ENCODE measurements at regions not wholly inside any gene's neighbourhood (a gene's known extent, or its start where the extent isn't known, plus 50 kb on each side); places are given as distances from the start of the nearest gene placed in this dataset.

DNA sequence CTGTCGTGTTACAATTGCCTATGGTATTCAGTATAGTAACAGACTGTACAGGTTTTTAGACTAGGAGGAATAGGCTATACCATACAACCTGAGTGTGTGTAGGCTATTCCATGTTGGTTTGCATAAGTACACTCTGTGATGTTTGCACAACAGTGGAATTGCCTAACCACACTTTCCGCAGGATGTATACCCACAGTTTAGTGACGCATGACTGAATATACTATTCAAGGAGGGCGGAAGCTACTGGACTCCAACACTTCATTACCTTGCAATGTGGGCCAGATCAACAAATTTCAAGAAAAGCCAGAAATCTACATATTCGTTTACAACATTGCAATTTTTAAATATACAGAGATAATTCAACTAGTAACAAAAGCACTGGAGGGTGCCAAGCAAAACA, 317.2 kb downstream of the PDGFC start:
- H3K27ac ChIP-seq (ENCODE audit: low read depth, low read length): no peak overlapping the region
- no peak overlapping the region for H3K4me3 ChIP-seq (ENCODE audit: low read depth, low read length)
- H3K9me3 ChIP-seq (ENCODE audit: control insufficient read depth, insufficient read depth, low read length): no peaks in the 10 kb centered on the region
- no peaks in the 10 kb centered on the region for H3K4me1 ChIP-seq (ENCODE audit: control insufficient read depth, insufficient read depth, low read length)
- H3K36me3 ChIP-seq (ENCODE audit: control insufficient read depth, insufficient read depth, low read length): no peaks in the 10 kb centered on the region
- H3K27me3 ChIP-seq (ENCODE audit: control insufficient read depth, insufficient read depth, low read length): no peaks in the 10 kb centered on the region
- H3K9ac ChIP-seq (ENCODE audit: low read depth, low read length): no peak overlapping the region

DNA sequence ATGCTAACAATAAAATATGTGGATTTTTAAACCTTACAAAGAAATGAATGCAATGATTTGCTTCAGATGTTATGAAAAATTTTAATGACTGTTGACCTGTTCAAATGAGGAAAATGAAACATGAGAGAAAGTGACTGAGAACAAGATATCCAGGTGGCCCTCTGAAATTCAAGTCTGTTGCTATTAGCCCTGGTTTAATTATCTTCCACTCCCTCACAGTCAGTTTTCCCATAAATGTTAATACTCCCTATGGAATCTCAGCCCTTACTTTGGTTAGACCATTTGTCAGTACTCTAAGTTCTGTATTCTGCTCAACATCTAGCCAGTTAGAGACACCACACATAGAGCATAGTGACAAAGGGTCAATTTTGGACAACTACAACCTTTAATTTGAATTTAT, 327.8 kb downstream of the PDGFC start:
- H3K9me3 ChIP-seq (ENCODE audit: control insufficient read depth, insufficient read depth, low read length): no peaks in the 10 kb centered on the region
- no peak overlapping the region for H3K4me3 ChIP-seq (ENCODE audit: low read depth, low read length)
- H3K9ac ChIP-seq (ENCODE audit: low read depth, low read length): no peak overlapping the region

DNA sequence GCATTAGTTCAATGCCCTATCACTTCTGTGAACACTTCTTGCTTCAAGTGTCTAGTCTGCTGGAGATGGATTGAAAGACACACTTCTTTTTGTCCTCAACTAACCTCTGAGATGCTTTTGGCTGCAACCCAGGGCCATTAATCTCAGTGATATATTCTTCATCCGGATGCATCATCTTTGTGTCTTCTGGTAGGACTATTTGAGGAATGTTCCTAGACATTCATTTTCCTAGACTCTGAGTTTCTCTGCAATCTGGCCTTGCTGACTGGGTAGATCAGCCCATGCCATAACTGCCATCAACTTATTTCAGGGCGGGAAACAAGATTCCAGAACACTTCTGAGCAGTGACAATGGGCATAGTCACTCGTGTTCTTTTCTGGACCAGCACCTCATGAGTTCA, 329.4 kb downstream of the PDGFC start:
- no peak overlapping the region for H3K27ac ChIP-seq (ENCODE audit: low read depth, low read length)

More for the DNA sequence above, 327.8 kb downstream of the PDGFC start:
- H3K36me3 ChIP-seq (ENCODE audit: control insufficient read depth, insufficient read depth, low read length): no peaks in the 10 kb centered on the region
- no peak overlapping the region for H3K27ac ChIP-seq (ENCODE audit: low read depth, low read length)
- no peaks in the 10 kb centered on the region; the same call in 1 of the 2 replicates for H3K4me1 ChIP-seq (ENCODE audit: control insufficient read depth, insufficient read depth, low read length)
- no peaks in the 10 kb centered on the region for H3K27me3 ChIP-seq (ENCODE audit: control insufficient read depth, insufficient read depth, low read length)

DNA sequence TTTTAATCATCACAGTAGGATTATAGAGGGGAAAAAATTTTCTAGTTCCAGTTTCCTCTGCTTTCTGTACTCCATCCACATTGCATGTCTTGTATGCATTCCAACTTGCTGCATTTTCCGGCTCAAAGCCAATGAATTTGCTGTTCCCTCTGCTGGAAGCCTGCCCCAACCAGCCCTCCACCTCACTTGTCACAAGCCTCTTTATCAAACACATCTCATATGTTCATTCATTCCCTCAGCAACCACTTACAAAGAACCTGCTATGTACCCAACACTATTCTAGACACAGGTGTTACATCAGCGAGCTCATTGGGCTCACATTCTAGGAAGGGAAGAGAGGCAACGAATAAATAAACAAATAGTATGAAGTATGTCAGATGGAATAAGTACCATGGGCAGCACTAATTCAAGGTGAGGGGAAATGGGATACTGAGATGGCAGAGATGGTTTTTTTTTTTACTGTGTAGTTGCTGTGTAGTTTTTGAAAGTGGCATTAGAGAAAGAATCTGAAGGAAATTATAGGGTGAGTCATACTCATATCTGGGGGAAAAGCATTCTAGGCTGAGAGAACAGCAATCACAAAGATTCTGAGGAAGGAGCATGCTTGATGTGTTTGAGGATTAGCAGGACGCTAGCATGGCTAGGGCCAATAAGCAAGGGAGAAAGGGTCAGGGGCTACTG, 332.5 kb downstream of the PDGFC start:
- Histone ChIP-seq H3K4me3 (ENCODE audit: low read depth, low read length) (no peak overlapping the region), H3K36me3 (ENCODE audit: control insufficient read depth, insufficient read depth, low read length) (no peaks in the 10 kb centered on the region), H3K9ac (ENCODE audit: low read depth, low read length) (no peak overlapping the region), H3K9me3 (ENCODE audit: control insufficient read depth, insufficient read depth, low read length) (no peaks in the 10 kb centered on the region), H3K4me1 (ENCODE audit: control insufficient read depth, insufficient read depth, low read length) (peaks cover 7% of the 10 kb centered on the region; the same call in 1 of the 2 replicates), H3K27me3 (ENCODE audit: control insufficient read depth, insufficient read depth, low read length) (no peaks in the 10 kb centered on the region), H3K27ac (ENCODE audit: low read depth, low read length) (no peak overlapping the region)

More for the DNA sequence above, 329.4 kb downstream of the PDGFC start:
- Histone ChIP-seq H3K4me1 (ENCODE audit: control insufficient read depth, insufficient read depth, low read length) (no peaks in the 10 kb centered on the region; the same call in 1 of the 2 replicates), H3K36me3 (ENCODE audit: control insufficient read depth, insufficient read depth, low read length) (no peaks in the 10 kb centered on the region), H3K4me3 (ENCODE audit: low read depth, low read length) (no peak overlapping the region), H3K9ac (ENCODE audit: low read depth, low read length) (no peak overlapping the region), H3K27me3 (ENCODE audit: control insufficient read depth, insufficient read depth, low read length) (no peaks in the 10 kb centered on the region), H3K9me3 (ENCODE audit: control insufficient read depth, insufficient read depth, low read length) (no peaks in the 10 kb centered on the region)

DNA sequence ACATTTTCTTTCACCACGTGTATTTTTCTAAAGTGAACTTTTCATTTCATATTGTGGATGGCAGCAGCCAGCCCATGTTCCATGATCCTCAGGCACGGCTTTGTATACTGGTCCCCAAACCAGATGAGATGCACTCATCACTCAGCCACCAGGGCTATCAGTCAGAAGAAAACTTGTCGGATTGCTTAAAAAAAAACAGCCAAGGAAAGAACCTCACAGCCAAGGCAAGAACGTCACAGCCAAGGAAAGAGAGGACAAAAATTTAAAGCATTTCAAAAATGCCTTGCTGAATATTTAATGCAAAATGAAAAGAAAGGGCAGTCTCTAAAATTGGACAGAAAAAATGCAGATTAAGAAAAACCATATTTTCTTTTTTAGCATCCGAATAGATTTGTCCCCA, 333.3 kb downstream of the PDGFC start:
- no peaks in the 10 kb centered on the region for H3K27me3 ChIP-seq (ENCODE audit: control insufficient read depth, insufficient read depth, low read length)
- no peaks in the 10 kb centered on the region for H3K9me3 ChIP-seq (ENCODE audit: control insufficient read depth, insufficient read depth, low read length)
- H3K9ac ChIP-seq (ENCODE audit: low read depth, low read length): no peak overlapping the region
- no peaks in the 10 kb centered on the region for H3K36me3 ChIP-seq (ENCODE audit: control insufficient read depth, insufficient read depth, low read length)
- H3K27ac ChIP-seq (ENCODE audit: low read depth, low read length): no peak overlapping the region
- H3K4me3 ChIP-seq (ENCODE audit: low read depth, low read length): no peak overlapping the region
- peaks cover 8% of the 10 kb centered on the region; the same call in 1 of the 2 replicates for H3K4me1 ChIP-seq (ENCODE audit: control insufficient read depth, insufficient read depth, low read length)

DNA sequence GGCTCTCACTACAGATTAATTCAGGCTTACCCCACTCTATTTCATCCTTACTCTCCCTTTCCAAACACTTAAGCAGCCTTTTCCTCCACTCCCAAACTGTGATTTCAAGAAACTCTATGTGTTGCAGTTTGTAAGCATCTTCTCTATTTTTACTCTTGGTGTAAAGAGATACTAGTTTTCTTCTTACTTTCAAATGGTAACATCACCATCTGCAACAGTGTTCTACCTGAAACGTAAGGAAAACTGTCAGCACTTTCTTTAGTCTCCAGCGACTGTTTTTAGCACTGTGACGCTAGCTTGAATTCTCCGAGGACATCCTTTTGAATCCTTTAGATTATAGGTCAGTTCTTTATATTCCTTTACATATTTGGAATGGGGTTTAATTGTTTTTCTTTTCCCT, 335.2 kb downstream of the PDGFC start:
- Histone ChIP-seq H3K36me3 (ENCODE audit: control insufficient read depth, insufficient read depth, low read length) (no peaks in the 10 kb centered on the region), H3K27ac (ENCODE audit: low read depth, low read length) (no peak overlapping the region), H3K9me3 (ENCODE audit: control insufficient read depth, insufficient read depth, low read length) (no peaks in the 10 kb centered on the region), H3K27me3 (ENCODE audit: control insufficient read depth, insufficient read depth, low read length) (no peaks in the 10 kb centered on the region), H3K9ac (ENCODE audit: low read depth, low read length) (no peak overlapping the region), H3K4me1 (ENCODE audit: control insufficient read depth, insufficient read depth, low read length) (peaks cover 8% of the 10 kb centered on the region; the same call in 1 of the 2 replicates), H3K4me3 (ENCODE audit: low read depth, low read length) (no peak overlapping the region)

DNA sequence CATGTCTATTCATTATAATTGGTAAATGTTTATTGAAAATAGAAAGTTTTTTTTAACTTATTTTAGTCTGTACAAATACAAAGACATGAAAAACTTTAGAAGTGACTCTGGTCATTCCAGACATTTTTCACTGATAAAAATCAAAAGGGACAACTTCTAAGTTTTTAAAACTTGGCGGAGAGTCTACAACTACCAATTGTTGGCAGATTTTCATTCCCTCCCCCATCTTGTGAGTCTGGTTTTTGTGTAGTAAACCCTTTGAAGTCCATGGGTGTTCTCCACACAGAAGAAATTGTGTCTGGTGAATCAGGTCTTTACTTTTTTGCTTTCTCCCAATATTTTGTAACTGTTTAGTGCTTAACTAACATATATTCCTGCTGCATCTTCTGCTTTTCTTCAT, 336.5 kb downstream of the PDGFC start:
- Histone ChIP-seq H3K9ac (ENCODE audit: low read depth, low read length) (no peak overlapping the region), H3K9me3 (ENCODE audit: control insufficient read depth, insufficient read depth, low read length) (peaks cover 3% of the 10 kb centered on the region; the same call in 1 of the 2 replicates), H3K4me1 (ENCODE audit: control insufficient read depth, insufficient read depth, low read length) (peaks cover 8% of the 10 kb centered on the region; the same call in 1 of the 2 replicates), H3K27ac (ENCODE audit: low read depth, low read length) (no peak overlapping the region), H3K36me3 (ENCODE audit: control insufficient read depth, insufficient read depth, low read length) (no peaks in the 10 kb centered on the region), H3K4me3 (ENCODE audit: low read depth, low read length) (no peak overlapping the region), H3K27me3 (ENCODE audit: control insufficient read depth, insufficient read depth, low read length) (no peaks in the 10 kb centered on the region)

DNA sequence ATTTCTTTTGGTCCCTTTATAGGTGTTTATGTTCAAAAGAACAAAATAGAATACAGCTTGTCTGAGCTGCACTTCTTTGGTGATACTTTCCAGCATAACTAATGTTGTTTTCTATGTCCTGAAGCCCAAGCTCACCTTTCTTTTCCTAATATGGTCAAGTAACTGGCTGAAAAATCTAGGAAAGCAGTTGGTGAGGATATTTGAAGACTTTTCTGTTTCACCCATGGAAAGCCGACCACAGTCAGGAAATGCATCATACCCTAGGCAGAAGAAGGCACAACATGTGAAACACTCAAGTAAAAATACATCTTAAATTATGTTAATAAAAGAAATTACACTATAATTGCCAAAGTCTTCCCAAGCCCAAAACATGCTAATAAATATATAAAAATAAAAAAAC, 337.0 kb downstream of the PDGFC start:
- Histone ChIP-seq H3K27ac (ENCODE audit: low read depth, low read length) (no peak overlapping the region), H3K9ac (ENCODE audit: low read depth, low read length) (no peak overlapping the region), H3K36me3 (ENCODE audit: control insufficient read depth, insufficient read depth, low read length) (no peaks in the 10 kb centered on the region)

DNA sequence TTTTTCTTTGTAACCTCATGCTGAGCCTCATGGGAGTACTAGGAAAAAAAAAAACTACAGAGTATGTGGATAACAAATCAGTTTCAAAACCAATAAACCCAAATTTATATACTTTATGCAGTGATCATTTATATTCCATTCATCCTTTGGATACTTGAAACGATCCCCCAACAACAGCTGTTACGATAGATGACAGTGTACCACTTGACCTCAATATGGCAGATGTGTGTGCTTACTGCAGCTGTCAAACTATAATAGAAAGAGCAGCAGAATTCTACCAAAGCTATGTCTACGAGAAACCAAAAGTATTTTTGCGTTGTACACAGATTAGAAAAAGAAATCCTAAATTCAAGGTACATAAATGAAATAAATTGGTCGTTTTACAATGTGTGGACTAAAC, 337.8 kb downstream of the PDGFC start:
- H3K4me1 ChIP-seq (ENCODE audit: control insufficient read depth, insufficient read depth, low read length): peaks cover 8% of the 10 kb centered on the region; the same call in 1 of the 2 replicates
- no peak overlapping the region for H3K27ac ChIP-seq (ENCODE audit: low read depth, low read length)
- H3K4me3 ChIP-seq (ENCODE audit: low read depth, low read length): no peak overlapping the region
- H3K9ac ChIP-seq (ENCODE audit: low read depth, low read length): no peak overlapping the region
- H3K9me3 ChIP-seq (ENCODE audit: control insufficient read depth, insufficient read depth, low read length): peaks cover 7% of the 10 kb centered on the region
- H3K36me3 ChIP-seq (ENCODE audit: control insufficient read depth, insufficient read depth, low read length): no peaks in the 10 kb centered on the region
- no peaks in the 10 kb centered on the region for H3K27me3 ChIP-seq (ENCODE audit: control insufficient read depth, insufficient read depth, low read length)

More for the DNA sequence above, 337.0 kb downstream of the PDGFC start:
- Histone ChIP-seq H3K9me3 (ENCODE audit: control insufficient read depth, insufficient read depth, low read length) (peaks cover 3% of the 10 kb centered on the region; the same call in 1 of the 2 replicates), H3K4me3 (ENCODE audit: low read depth, low read length) (no peak overlapping the region), H3K4me1 (ENCODE audit: control insufficient read depth, insufficient read depth, low read length) (peaks cover 8% of the 10 kb centered on the region; the same call in 1 of the 2 replicates), H3K27me3 (ENCODE audit: control insufficient read depth, insufficient read depth, low read length) (no peaks in the 10 kb centered on the region)

DNA sequence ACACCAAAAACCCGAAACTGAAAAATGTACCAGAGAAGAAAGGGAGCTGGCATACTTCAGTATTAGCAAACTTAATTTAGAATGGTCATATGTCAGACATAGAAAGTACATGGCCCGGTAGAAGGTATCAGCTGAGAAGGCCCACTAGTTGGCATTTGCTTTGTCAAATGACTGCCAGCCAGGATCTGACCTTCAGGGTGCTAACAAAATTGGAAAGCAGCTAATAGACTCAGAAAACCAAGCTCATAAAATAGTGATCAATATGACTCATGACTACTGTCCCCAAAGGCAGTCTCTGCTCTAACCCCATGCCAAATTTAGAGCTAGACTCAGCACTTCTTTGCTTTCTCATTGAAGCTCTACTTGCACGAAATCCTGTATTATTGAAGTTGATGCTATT, 342.7 kb downstream of the PDGFC start:
- Histone ChIP-seq H3K27ac (ENCODE audit: low read depth, low read length) (no peak overlapping the region), H3K36me3 (ENCODE audit: control insufficient read depth, insufficient read depth, low read length) (no peaks in the 10 kb centered on the region), H3K4me3 (ENCODE audit: low read depth, low read length) (no peak overlapping the region), H3K9ac (ENCODE audit: low read depth, low read length) (no peak overlapping the region), H3K27me3 (ENCODE audit: control insufficient read depth, insufficient read depth, low read length) (no peaks in the 10 kb centered on the region), H3K9me3 (ENCODE audit: control insufficient read depth, insufficient read depth, low read length) (peaks cover 19% of the 10 kb centered on the region), H3K4me1 (ENCODE audit: control insufficient read depth, insufficient read depth, low read length) (no peaks in the 10 kb centered on the region)

DNA sequence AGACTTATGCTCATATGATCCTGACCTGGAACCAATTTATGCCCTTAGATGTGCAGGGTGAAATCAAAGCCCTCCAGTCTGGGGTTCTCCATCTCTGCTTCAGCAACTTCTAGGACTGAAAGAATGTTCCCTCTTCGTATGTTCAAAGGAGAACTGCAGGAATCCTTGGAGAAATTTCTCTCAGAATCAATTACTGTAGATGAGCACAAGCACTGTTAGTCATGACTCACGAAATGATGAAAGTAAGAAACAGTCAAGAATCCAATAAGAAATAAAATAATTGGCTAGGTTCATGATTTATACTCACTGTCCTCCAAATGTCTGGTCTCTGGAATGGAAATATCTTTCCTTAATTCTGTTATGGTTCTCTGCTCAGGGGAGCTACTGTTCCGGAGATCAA, 348.2 kb downstream of the PDGFC start:
- Histone ChIP-seq H3K27me3 (ENCODE audit: control insufficient read depth, insufficient read depth, low read length) (no peaks in the 10 kb centered on the region), H3K4me3 (ENCODE audit: low read depth, low read length) (no peak overlapping the region), H3K9ac (ENCODE audit: low read depth, low read length) (no peak overlapping the region), H3K27ac (ENCODE audit: low read depth, low read length) (no peak overlapping the region), H3K4me1 (ENCODE audit: control insufficient read depth, insufficient read depth, low read length) (no peaks in the 10 kb centered on the region), H3K9me3 (ENCODE audit: control insufficient read depth, insufficient read depth, low read length) (peaks cover 9% of the 10 kb centered on the region), H3K36me3 (ENCODE audit: control insufficient read depth, insufficient read depth, low read length) (no peaks in the 10 kb centered on the region)
